ENCODE measurements at regions not wholly inside any gene's neighbourhood (a gene's known extent, or its start where the extent isn't known, plus 50 kb on each side); places are given as distances from the start of the nearest gene placed in this dataset.
"Not testable (repeated sequence)": the region's sequence is repeated elsewhere in the genome, so short reads cannot be mapped to it uniquely, and the experiment has no call there.

DNA sequence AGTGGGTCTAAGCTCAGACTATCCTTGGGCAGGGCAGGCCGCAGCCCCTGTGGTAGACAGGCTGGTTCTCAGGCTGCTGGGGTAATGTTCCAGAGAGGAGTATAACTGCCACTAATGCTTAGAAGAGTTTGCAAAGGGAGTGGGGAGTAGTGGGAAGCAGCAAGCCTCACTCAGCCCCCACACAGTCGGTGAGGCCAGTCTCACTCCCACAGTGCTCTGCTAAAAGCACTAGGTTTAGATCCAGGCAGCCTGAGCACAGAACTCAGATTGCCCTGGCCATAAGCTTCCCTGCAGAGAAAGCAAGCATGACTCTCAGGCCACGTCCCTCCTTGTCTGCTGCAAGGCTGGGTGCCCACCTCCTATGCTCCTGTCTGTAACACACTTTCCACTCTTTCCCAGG is 69.4 kb upstream of the HCN1 start:
- ATAC-seq (no peak), DNase-seq (no peak)
- Histone ChIP-seq H3K36me3 (replicated peaks in 1 of 2; ENCODE audit: insufficient read depth in 1 of 2, low read depth in 2 of 2) (no peaks in the 10 kb centered on the region), H3K9me3 (no peaks in the 10 kb centered on the region), H3K4me3 (no peak overlapping the region), H3K27ac (no peak overlapping the region), H3K4me1 (no peaks in the 10 kb centered on the region), H3K27me3 (no peaks in the 10 kb centered on the region)
- intact Hi-C loops (cut with DNase I) = no loop called here
- 71 to 84% methylated on average over 1 to 3 of the region's 3 CpGs for WGBS, 2 donors
- TF ChIP-seq POLR2A (IDR thresholded peaks at IDR 0.05) = no peak
- TF ChIP-seq, protein P1, sequence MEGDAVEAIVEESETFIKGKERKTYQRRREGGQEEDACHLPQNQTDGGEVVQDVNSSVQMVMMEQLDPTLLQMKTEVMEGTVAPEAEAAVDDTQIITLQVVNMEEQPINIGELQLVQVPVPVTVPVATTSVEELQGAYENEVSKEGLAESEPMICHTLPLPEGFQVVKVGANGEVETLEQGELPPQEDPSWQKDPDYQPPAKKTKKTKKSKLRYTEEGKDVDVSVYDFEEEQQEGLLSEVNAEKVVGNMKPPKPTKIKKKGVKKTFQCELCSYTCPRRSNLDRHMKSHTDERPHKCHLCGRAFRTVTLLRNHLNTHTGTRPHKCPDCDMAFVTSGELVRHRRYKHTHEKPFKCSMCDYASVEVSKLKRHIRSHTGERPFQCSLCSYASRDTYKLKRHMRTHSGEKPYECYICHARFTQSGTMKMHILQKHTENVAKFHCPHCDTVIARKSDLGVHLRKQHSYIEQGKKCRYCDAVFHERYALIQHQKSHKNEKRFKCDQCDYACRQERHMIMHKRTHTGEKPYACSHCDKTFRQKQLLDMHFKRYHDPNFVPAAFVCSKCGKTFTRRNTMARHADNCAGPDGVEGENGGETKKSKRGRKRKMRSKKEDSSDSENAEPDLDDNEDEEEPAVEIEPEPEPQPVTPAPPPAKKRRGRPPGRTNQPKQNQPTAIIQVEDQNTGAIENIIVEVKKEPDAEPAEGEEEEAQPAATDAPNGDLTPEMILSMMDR (IDR thresholded peaks at IDR 0.05) = no peak

DNA sequence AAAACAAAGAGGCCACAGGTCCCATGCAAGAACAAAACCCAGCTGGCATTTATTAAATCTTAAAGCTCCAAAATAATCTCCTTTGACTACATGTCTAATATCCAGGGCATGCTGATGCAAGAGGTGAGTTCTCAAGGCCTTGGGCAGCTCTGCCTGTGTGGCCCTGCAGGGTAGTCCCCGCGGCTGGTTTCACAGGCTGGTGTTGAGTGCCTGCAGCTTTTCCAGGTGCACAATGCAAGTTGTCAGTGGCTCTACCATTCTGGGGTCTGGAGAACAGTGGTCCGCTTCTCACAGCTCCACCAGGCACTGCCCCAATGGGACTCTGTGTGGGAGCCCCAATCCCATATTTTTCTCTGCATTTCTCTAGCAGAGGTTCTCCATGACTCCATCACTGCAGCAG is 54.4 kb upstream of the HCN1 start:
- no peak for ATAC-seq
- intact Hi-C loops (cut with DNase I) = no loop called here
- 92 to 93% methylated on average over 2 to 3 of the region's 3 CpGs for WGBS, 2 donors

DNA sequence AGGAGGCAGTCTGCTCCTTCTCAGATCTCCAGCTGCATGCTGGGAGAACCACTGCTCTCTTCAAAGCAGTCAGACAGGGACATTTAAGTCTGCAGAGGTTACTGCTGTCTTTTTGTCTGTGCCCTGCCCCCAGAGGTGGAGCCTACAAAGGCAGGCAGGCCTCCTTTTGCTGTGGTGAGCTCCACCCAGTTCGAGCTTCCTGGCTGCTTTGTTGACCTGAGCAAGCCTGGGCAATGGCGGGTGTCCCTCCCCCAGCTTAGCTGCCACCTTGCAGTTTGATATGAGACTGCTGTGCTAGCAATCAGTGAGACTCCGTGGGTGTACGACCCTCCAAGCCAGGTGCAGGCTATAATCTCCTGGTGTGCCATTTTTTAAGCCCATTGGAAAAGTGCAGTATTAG is 52.3 kb upstream of the HCN1 start:
- H3K4me3 ChIP-seq; H3K9me3 ChIP-seq; H3K36me3 ChIP-seq (replicated peaks in 1 of 2; ENCODE audit: insufficient read depth in 1 of 2, low read depth in 2 of 2); H3K4me1 ChIP-seq; DNase-seq; intact Hi-C loops (cut with DNase I); ATAC-seq; H3K27me3 ChIP-seq; H3K27ac ChIP-seq: not testable (repeated sequence)
- 62 to 64% methylated on average over 4 of the region's 4 CpGs for WGBS, 2 donors

More for the DNA sequence above, 54.4 kb upstream of the HCN1 start:
- Histone ChIP-seq H3K4me1 (no peaks in the 10 kb centered on the region), H3K27ac (no peak overlapping the region), H3K9me3 (peaks cover 0 to 9% (median 0%) of the 10 kb centered on the region in 3 donors), H3K36me3 (replicated peaks in 1 of 2; ENCODE audit: insufficient read depth in 1 of 2, low read depth in 2 of 2) (no peaks in the 10 kb centered on the region), H3K27me3 (no peaks in the 10 kb centered on the region), H3K4me3 (no peak overlapping the region)
- no peak for DNase-seq
- TF ChIP-seq POLR2A (IDR thresholded peaks at IDR 0.05) = no peak
- TF ChIP-seq, protein P1 (IDR thresholded peaks at IDR 0.05) = no peak
